SH-SY5Y (cell line): ENCODE measurements at regions not wholly inside any gene's neighbourhood (a gene's known extent, or its start where the extent isn't known, plus 50 kb on each side); places are given as distances from the start of the nearest gene placed in this dataset.

Experiments
- GATA2 ChIP-seq: IDR thresholded peaks from 2 replicates; pipeline ENCODE4 v1.6.1; 2011; ENCODE audit warnings: mild to moderate bottlenecking, low read depth, low read length
- GATA3 ChIP-seq: IDR thresholded peaks from 2 replicates; pipeline ENCODE4 v1.6.1; 2011; ENCODE audit warnings: low read depth, mild to moderate bottlenecking, low read length, moderate library complexity

DNA sequence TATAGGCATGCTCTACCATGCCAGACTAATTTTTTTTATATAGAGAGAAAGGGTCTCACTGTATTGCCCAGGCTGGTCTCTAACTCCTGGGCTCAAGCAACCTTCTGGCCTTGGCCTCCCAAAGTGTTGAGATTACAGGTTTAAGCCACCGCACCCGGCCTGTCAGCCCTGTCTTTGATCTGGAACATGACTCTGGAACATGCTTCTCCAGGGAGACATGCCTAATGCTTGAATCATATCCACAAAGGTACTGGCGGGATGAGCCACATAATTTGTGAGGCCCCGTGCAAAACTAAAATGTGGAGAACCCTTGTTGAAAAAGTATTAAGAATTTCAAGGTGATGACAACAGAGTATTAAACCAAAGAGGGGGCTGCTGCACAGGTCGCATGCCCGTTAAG, 282.8 kb downstream of the ARHGAP12 start:
- TF ChIP-seq GATA3 (no peak), GATA2 (no peak)
